Testis (tissue), 2 donors: ENCODE measurements at regions not wholly inside any gene's neighbourhood (a gene's known extent, or its start where the extent isn't known, plus 50 kb on each side); places are given as distances from the start of the nearest gene placed in this dataset.

Experiments used
- DNase-seq: peaks from one replicate; pipeline ENCODE4 v3.0.0-alpha.2; 2019
- H3K27ac ChIP-seq, 2 donors: fragments of 200-600 bp; sonication (generic); one replicate each; pipeline ENCODE4 v1.5.1; 2019
- H3K27me3 ChIP-seq: fragments of 200-600 bp; sonication (generic); one replicate; pipeline ENCODE4 v1.5.1; 2019
- H3K36me3 ChIP-seq: fragments of 200-600 bp; sonication (generic); one replicate; pipeline ENCODE4 v1.5.1; 2017; ENCODE audit warnings: low read depth; ENCODE audit errors: missing control alignments
- H3K4me1 ChIP-seq: fragments of 200-600 bp; sonication (generic); one replicate; pipeline ENCODE4 v1.5.1; 2019
- H3K4me3 ChIP-seq, 2 donors: fragments of 200-600 bp; sonication (generic); one replicate each; pipeline ENCODE4 v1.5.1; 2017 to 2019
- H3K9me3 ChIP-seq: fragments of 200-600 bp; sonication (generic); one replicate; pipeline ENCODE4 v1.5.1; 2017
- POLR2A ChIP-seq: fragments of 450-650 bp; IDR thresholded peaks from one replicate; pipeline ENCODE4 v1.6.1; 2017; ENCODE audit warnings: antibody characterized with exemption, mild to moderate bottlenecking, moderate library complexity
- WGBS, 2 donors: methylation state at CpG; one replicate each; pipeline ENCODE4 v1.1.5; 2018; 5-methylcytosine and 5-hydroxymethylcytosine counted together
- intact Hi-C: fragments of 100-400 bp; cut with DNase I; formaldehyde crosslinking; loops from one replicate; pipeline ENCODE4 v1.15.1; 2023; ENCODE audit warnings: low total_unique reads
- TF ChIP-seq, protein P1 (sequence below), 3 experiments: fragments of 450-650 bp in 2 of 3; fragments of 200-600 bp in 1 of 3; sonication (generic) in 1 of 3; IDR thresholded peaks; one replicate each; pipeline ENCODE4 v1.5.1; 2016 to 2019; ENCODE audit warnings: antibody characterized with exemption in 3 of 3, mild to moderate bottlenecking in 2 of 3, moderate library complexity in 1 of 3

DNA sequence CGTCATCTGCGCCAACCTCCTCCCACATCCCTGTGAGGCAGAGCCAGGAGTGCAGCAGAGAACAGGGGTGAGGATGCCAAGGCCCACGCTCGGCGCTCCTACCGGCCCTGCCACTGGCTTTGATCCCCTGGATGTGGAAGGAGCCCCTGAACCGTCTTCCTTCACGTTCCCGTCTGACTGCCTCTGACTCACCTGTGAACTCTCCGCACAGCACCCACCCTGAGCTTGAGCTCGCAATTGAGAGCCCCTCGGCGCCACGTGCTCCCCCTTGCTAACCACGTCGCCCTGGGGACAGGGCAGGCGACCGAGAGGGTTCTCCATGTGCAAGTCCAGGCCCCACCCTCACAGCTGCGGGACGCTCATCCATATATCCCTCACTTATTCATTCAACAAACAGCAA is 645.3 kb downstream of the BRD1 start:
- DNase-seq: no peak
- Histone ChIP-seq H3K4me1 (no peaks in the 10 kb centered on the region), H3K4me3 (no peak overlapping the region), H3K9me3 (no peaks in the 10 kb centered on the region), H3K27me3 (no peaks in the 10 kb centered on the region), H3K27ac (no peak overlapping the region), H3K36me3 (no peaks in the 10 kb centered on the region)
- intact Hi-C loops: no loop called here
- TF ChIP-seq, protein P1, sequence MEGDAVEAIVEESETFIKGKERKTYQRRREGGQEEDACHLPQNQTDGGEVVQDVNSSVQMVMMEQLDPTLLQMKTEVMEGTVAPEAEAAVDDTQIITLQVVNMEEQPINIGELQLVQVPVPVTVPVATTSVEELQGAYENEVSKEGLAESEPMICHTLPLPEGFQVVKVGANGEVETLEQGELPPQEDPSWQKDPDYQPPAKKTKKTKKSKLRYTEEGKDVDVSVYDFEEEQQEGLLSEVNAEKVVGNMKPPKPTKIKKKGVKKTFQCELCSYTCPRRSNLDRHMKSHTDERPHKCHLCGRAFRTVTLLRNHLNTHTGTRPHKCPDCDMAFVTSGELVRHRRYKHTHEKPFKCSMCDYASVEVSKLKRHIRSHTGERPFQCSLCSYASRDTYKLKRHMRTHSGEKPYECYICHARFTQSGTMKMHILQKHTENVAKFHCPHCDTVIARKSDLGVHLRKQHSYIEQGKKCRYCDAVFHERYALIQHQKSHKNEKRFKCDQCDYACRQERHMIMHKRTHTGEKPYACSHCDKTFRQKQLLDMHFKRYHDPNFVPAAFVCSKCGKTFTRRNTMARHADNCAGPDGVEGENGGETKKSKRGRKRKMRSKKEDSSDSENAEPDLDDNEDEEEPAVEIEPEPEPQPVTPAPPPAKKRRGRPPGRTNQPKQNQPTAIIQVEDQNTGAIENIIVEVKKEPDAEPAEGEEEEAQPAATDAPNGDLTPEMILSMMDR (IDR thresholded peaks at IDR 0.05): no peak
- no peak for TF ChIP-seq POLR2A
- WGBS, 2 donors: 88 to 95% methylated on average over 14 to 20 of the region's 20 CpGs

DNA sequence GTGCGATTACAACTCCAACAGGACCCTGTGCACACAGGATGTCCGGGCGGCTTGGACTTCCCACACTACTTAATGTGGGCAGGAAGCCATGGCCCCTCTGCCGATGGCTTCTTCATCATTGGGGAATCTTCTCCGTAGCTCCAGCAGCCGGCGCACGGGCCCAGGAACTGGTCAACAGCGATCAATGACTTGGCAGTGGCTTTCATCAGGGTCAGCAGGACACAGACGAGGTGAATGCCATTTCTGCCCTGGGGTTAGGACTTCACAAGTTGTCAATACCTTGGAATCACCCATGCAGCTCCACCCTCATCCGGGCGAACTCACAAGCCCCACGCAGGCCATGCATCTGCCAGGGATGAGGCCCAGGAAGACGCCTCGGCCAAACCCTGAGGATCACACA is 645.7 kb downstream of the BRD1 start:
- Histone ChIP-seq H3K36me3 (no peaks in the 10 kb centered on the region), H3K9me3 (no peaks in the 10 kb centered on the region), H3K27ac (no peak overlapping the region), H3K4me3 (no peak overlapping the region), H3K4me1 (no peaks in the 10 kb centered on the region), H3K27me3 (no peaks in the 10 kb centered on the region)
- intact Hi-C loops: no loop called here
- 67 to 85% methylated on average over 5 to 15 of the region's 15 CpGs for WGBS, 2 donors
- TF ChIP-seq POLR2A: no peak
- TF ChIP-seq, protein P1 (IDR thresholded peaks at IDR 0.05): no peak
- no peak for DNase-seq

DNA sequence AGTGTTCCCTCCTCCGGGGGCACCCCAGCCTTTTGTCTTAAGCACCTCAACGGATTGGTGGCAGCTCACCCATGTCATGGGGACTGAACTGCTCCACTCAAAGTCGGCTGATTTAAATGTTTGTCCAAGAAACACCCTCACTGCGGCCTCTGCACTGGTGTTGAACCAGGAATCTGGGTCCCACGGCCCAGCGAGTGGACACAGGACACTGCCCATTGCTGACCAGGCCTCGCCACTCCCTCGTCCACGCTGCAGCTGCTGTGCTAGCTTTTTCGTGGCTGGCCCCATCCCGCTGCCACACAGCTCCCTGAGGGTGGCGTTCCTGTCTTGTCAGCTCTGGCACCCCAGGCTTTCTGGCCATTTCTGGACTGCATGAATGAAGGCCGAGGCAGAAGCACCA is 646.2 kb downstream of the BRD1 start:
- no peak overlapping the region for H3K27ac ChIP-seq
- no peaks in the 10 kb centered on the region for H3K36me3 ChIP-seq
- no peaks in the 10 kb centered on the region for H3K4me1 ChIP-seq
- H3K27me3 ChIP-seq: no peaks in the 10 kb centered on the region
- intact Hi-C loops: no loop called here
- DNase-seq: no peak
- 92 to 94% methylated on average over 10 to 13 of the region's 13 CpGs for WGBS, 2 donors
- no peak overlapping the region for H3K4me3 ChIP-seq
- H3K9me3 ChIP-seq: no peaks in the 10 kb centered on the region
- TF ChIP-seq POLR2A: no peak
- TF ChIP-seq, protein P1 (IDR thresholded peaks at IDR 0.05): no peak

DNA sequence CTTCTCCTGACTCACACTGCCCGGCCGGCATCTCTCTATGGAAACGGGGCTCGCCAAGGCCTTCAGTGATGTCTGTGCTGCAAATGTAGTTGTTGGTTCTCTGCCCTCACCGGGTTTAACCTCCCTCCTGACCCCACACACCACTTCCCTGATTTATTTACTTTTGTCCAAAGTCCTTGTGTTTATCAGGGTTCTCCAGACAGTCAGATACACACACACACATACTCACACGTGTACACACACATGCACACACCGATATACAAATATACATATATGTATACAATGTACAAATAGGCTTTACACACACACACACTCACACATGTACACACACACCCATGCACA is 647.0 kb downstream of the BRD1 start:
- no peaks in the 10 kb centered on the region for H3K9me3 ChIP-seq
- intact Hi-C loops: no loop called here
- DNase-seq: no peak
- H3K36me3 ChIP-seq: no peaks in the 10 kb centered on the region
- TF ChIP-seq, protein P1 (IDR thresholded peaks at IDR 0.05): no peak
- TF ChIP-seq POLR2A: no peak
- no peak overlapping the region for H3K4me3 ChIP-seq
- no peak overlapping the region for H3K27ac ChIP-seq
- H3K4me1 ChIP-seq: no peaks in the 10 kb centered on the region
- WGBS, 2 donors: 82 to 84% methylated on average over 7 of the region's 7 CpGs
- H3K27me3 ChIP-seq: no peaks in the 10 kb centered on the region

DNA sequence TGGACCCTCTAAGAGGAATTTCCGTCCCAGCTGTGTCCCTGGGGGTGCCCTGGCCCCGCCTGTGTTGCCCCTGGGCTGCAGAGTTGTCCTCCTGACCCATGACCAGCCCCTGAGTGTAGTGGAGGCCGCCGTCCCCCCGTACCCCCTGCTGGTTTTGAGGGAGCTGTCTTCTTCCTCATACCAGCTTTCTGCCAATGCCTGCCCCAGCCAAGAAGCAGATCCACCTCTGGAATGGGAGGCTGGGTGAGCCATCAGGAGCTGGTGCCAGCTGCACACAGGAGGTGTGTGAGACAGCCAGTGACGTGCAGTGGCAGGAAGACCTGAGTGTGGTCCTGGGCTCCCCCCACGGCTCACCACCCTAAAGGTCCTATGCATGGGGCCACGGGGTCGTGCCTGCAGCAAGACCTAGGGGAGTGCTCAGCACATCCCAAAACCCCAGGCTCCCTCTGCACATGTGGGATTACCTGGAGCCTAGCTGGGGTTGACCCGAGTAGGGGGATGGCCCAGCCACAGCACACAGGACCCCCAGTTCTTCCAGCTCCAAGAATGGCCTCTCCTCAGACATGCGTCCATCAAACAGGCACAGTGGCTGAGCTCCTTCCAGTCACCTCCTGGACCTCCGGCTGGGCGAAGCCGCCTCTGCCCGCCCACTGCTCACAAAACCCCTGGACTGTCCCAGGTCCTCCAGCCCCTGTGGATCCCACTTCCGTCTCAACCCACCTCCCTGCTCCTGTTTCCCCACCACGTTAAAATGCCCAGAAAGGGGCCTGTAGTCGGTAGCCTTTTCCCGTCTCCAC is 647.6 kb downstream of the BRD1 start:
- Histone ChIP-seq H3K27ac (no peak overlapping the region), H3K4me1 (no peaks in the 10 kb centered on the region), H3K27me3 (no peaks in the 10 kb centered on the region), H3K4me3 (no peak overlapping the region), H3K36me3 (no peaks in the 10 kb centered on the region), H3K9me3 (no peaks in the 10 kb centered on the region)
- no peak for TF ChIP-seq POLR2A
- TF ChIP-seq, protein P1 (IDR thresholded peaks at IDR 0.05): no peak
- no peak for DNase-seq
- WGBS, 2 donors: 78 to 87% methylated on average over 14 to 19 of the region's 19 CpGs
- intact Hi-C loops: no loop called here
